Neuron (in vitro differentiated cells): ENCODE measurements at regions not wholly inside any gene's neighbourhood (a gene's known extent, or its start where the extent isn't known, plus 50 kb on each side); places are given as distances from the start of the nearest gene placed in this dataset.

Experiments
- H2AFZ ChIP-seq: one replicate; pipeline ENCODE4 v1.6.1; 2013; ENCODE audit warnings: low read depth, mild to moderate bottlenecking, inconsistent platforms, low read length, moderate library complexity
- H3K27me3 ChIP-seq: one replicate; pipeline ENCODE4 v1.6.1; 2013; ENCODE audit warnings: low read length; ENCODE audit not compliant: insufficient read depth
- H3K36me3 ChIP-seq: one replicate; pipeline ENCODE4 v1.6.1; 2013; ENCODE audit warnings: low read length; ENCODE audit not compliant: insufficient read depth
- H3K4me1 ChIP-seq: one replicate; pipeline ENCODE4 v1.6.1; 2013; ENCODE audit warnings: low read length; ENCODE audit not compliant: insufficient read depth
- H3K4me3 ChIP-seq: 2 replicates; pipeline ENCODE4 v1.5.1; 2013; ENCODE audit warnings: mild to moderate bottlenecking, low read length, moderate library complexity
- H3K9me3 ChIP-seq: one replicate; pipeline ENCODE4 v1.6.1; 2013; ENCODE audit warnings: low read length

- Histone ChIP-seq H2AFZ (no peak overlapping the region), H3K9me3 (no peaks in the 10 kb centered on the region), H3K27me3 (no peaks in the 10 kb centered on the region), H3K4me1 (no peaks in the 10 kb centered on the region), H3K4me3 (no peak overlapping the region), H3K36me3 (no peaks in the 10 kb centered on the region)
These were observed 66.0 kb upstream of the DSEL start for GRCh38 chr18:67582488-67582887.

- Histone ChIP-seq H3K9me3 (no peaks in the 10 kb centered on the region), H3K4me1 (no peaks in the 10 kb centered on the region), H3K36me3 (no peaks in the 10 kb centered on the region), H2AFZ (no peak overlapping the region), H3K4me3 (no peak overlapping the region), H3K27me3 (no peaks in the 10 kb centered on the region)
These were observed 64.7 kb upstream of the DSEL start for GRCh38 chr18:67581178-67581577.

GRCh38 chr18:67577386-67577785 lies 60.9 kb upstream of the DSEL start:
- no peaks in the 10 kb centered on the region for H3K36me3 ChIP-seq
- H3K4me3 ChIP-seq: no peak overlapping the region
- H3K27me3 ChIP-seq: no peaks in the 10 kb centered on the region
- H3K4me1 ChIP-seq: no peaks in the 10 kb centered on the region
- H3K9me3 ChIP-seq: no peaks in the 10 kb centered on the region
- no peak overlapping the region for H2AFZ ChIP-seq

- H3K9me3 ChIP-seq: no peaks in the 10 kb centered on the region
- no peaks in the 10 kb centered on the region for H3K27me3 ChIP-seq
- no peaks in the 10 kb centered on the region for H3K4me1 ChIP-seq
- H2AFZ ChIP-seq: no peak overlapping the region
- no peaks in the 10 kb centered on the region for H3K36me3 ChIP-seq
- no peak overlapping the region for H3K4me3 ChIP-seq
These were observed 58.2 kb upstream of the DSEL start for GRCh38 chr18:67574749-67575148.

GRCh38 chr18:67568166-67568565 lies 51.6 kb upstream of the DSEL start:
- no peak overlapping the region for H2AFZ ChIP-seq
- H3K9me3 ChIP-seq: no peaks in the 10 kb centered on the region
- no peak overlapping the region for H3K4me3 ChIP-seq
- no peaks in the 10 kb centered on the region for H3K27me3 ChIP-seq
- H3K36me3 ChIP-seq: no peaks in the 10 kb centered on the region
- no peaks in the 10 kb centered on the region for H3K4me1 ChIP-seq
